HUES64 (cell line): ENCODE measurements at regions not wholly inside any gene's neighbourhood (a gene's known extent, or its start where the extent isn't known, plus 50 kb on each side); places are given as distances from the start of the nearest gene placed in this dataset.
"Not testable (repeated sequence)": the region's sequence is repeated elsewhere in the genome, so short reads cannot be mapped to it uniquely, and the experiment has no call there.

Source experiments
- H3K27ac ChIP-seq: 2 replicates; pipeline ENCODE4 v1.7.0; 2013; ENCODE audit warnings: low read depth, low read length, inconsistent platforms
- H3K27me3 ChIP-seq: 2 replicates; pipeline ENCODE4 v1.6.1; 2013; ENCODE audit warnings: mild to moderate bottlenecking, low read length; ENCODE audit not compliant: insufficient read depth
- H3K36me3 ChIP-seq: 2 replicates; pipeline ENCODE4 v1.6.1; 2013; ENCODE audit warnings: mild to moderate bottlenecking, low read length; ENCODE audit not compliant: insufficient read depth
- H3K4me1 ChIP-seq: 2 replicates; pipeline ENCODE4 v1.6.1; 2013; ENCODE audit warnings: mild to moderate bottlenecking, low read length, moderate library complexity; ENCODE audit not compliant: insufficient read depth
- H3K4me3 ChIP-seq: 2 replicates; pipeline ENCODE4 v1.5.1; 2013; ENCODE audit warnings: mild to moderate bottlenecking, low read length, moderate library complexity
- H3K9ac ChIP-seq: 2 replicates; pipeline ENCODE4 v1.6.1; 2013; ENCODE audit warnings: mild to moderate bottlenecking, low read depth, low read length
- H3K9me3 ChIP-seq: 2 replicates; pipeline ENCODE4 v1.6.1; 2013; ENCODE audit warnings: low read depth, low read length; ENCODE audit not compliant: insufficient read depth
- WGBS: fragments of 150-250, 120-280 bp; methylation state at CpG from one replicate; pipeline ENCODE4 v1.1.7; 2013; ENCODE audit warnings: missing lambda C conversion rate; 5-methylcytosine and 5-hydroxymethylcytosine counted together

DNA sequence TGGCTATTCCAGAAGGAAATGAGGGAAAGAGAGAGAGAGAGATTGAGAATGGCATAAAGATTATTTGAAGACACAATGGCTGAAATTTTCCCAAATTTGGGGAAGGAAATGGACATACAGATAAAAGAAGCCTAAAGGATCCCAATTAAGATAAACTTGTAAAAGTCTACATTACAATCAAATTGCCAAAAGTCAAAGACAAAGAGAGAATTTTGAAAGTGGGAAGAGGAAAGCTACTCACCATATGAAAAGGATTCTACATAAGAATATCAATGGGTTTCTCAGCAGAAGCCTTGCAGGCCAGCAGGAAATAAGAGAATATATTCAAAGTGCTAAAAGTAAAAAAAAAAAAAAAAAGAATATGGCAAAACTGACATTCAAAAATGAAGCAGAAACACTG lies 233.0 kb upstream of the NFIA start:
- Histone ChIP-seq H3K4me3 (no peak overlapping the region), H3K27me3 (no peaks in the 10 kb centered on the region), H3K36me3 (peaks cover 4% of the 10 kb centered on the region; the same call in 1 of the 2 replicates), H3K9me3 (peaks cover 16% of the 10 kb centered on the region), H3K27ac (peak overlapping the region; percentile 88), H3K9ac (peak overlapping the region; percentile 18; the same call in 1 of the 2 replicates), H3K4me1 (peaks cover 23% of the 10 kb centered on the region)

DNA sequence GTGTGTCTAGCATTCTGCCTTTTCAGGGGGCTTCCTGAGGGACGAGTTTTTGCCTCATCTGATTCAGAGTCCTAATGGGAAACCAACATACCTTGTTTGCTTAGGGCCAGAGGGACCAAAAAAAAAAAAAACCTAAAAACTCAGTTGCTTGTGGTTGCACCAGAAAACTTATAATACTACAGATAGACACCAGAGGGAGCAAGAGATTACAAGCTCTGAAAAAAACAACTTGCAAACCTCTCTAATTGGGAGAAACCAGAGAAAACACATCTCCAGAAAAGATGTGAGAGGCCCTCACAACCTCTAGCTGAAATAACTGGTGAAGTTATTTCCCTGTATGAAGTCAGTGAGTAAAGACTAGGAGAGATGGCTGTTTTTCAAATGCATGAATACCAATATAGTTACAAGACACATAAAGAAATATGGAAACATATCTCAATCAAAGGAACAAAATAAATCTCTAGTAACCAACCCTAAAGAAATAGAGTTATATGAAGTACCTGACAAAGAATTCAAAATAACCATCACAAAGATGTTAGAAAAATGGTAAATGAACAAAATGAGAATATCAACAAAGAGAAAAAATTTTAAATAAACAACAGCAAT lies 233.7 kb upstream of the NFIA start:
- no peak overlapping the region for H3K4me3 ChIP-seq
- peak overlapping the region; percentile 88 for H3K27ac ChIP-seq
- H3K9me3 ChIP-seq = peaks cover 16% of the 10 kb centered on the region
- no peaks in the 10 kb centered on the region for H3K27me3 ChIP-seq
- peaks cover 4% of the 10 kb centered on the region; the same call in 1 of the 2 replicates for H3K36me3 ChIP-seq
- 19% methylated on average over 1 of the region's 1 CpG for WGBS
- H3K4me1 ChIP-seq = peaks cover 23% of the 10 kb centered on the region
- peak overlapping the region; percentile 18; the same call in 1 of the 2 replicates for H3K9ac ChIP-seq

DNA sequence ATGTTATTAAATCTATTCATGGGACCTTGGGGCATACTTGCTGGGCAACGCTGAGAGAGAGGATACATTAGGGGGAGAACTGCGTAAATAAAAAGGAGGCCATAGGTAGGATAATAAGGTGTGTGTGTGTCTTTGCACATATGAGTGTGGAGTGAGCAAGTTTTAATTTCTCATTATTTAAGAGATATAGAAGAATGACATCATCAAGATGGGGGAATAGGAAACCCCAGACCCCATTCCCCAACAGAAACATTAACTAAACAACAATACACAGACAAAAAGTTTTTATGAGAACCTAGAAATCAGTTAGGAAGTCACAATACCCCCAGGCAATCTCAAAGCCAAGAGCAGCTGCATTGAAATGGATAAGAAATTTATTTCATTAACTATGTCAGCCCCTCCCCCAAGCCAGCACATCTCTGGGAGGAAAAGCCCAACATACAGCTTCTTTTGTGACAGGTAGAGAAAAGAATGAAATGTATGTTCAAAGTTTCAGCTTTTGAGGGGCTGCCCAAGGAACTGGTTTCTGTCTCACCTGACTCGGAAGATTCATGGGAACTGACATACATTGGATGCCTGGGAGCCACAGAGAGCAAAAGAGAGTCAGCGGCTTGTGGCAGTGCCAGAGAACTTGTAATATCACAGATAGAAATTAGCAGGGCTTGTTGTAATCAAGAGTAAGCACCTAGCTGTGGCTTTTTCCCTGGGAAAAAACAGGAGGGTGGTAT lies 234.3 kb upstream of the NFIA start:
- 0 out of 2 replicates have a peak overlapping the region, but pooled peaks have one; percentile 8 for H3K9ac ChIP-seq
- H3K27ac ChIP-seq = peak overlapping the region; percentile 88; the same call in 1 of the 2 replicates
- 81% methylated on average over 4 of the region's 4 CpGs for WGBS

DNA sequence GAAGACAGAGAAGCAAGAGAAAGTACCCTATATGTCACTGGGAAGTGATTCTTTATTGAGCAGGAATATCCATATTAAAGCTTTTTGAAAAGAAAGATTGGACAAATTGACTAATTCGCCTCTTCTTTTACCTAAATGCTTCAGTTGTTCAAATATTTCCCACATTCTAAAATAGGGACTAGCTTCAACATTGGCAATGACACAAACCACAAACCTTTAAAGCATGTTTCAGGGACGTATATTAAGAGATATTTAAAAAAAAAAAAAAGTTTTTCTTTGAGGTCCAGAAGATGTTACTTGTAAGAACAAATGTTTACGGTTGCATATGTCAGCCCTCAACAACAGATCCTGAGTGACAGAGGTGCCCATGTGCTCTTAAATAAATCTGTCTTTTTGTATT lies 235.0 kb upstream of the NFIA start:
- H3K4me1 ChIP-seq = peaks cover 23% of the 10 kb centered on the region
- no peak overlapping the region for H3K27ac ChIP-seq
- peaks cover 16% of the 10 kb centered on the region for H3K9me3 ChIP-seq
- no peak overlapping the region for H3K9ac ChIP-seq
- H3K36me3 ChIP-seq = peaks cover 4% of the 10 kb centered on the region; the same call in 1 of the 2 replicates
- no peak overlapping the region for H3K4me3 ChIP-seq
- no peaks in the 10 kb centered on the region for H3K27me3 ChIP-seq
- 83% methylated on average over 3 of the region's 3 CpGs for WGBS

More for the DNA sequence above, 234.3 kb upstream of the NFIA start:
- H3K4me1 ChIP-seq = peaks cover 23% of the 10 kb centered on the region
- peaks cover 4% of the 10 kb centered on the region; the same call in 1 of the 2 replicates for H3K36me3 ChIP-seq
- no peaks in the 10 kb centered on the region for H3K27me3 ChIP-seq
- H3K9me3 ChIP-seq = peaks cover 16% of the 10 kb centered on the region
- H3K4me3 ChIP-seq = no peak overlapping the region

DNA sequence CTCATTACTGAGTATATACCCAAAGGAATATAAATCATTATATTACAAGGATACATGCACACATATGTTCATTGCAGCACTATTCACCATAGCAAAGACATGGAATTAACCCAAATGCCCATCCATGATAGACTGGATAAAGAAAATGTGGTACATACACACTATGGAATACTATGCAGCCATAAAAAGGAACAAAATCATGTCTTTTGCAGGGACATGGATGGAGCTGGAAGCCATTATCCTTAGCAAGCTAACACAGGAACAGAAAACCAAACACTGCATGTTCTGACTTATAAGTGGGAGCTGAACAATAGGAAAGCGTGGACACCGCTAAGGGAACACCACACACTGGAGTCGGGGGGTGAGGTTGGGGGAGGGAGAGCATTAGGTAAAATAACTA lies 236.7 kb upstream of the NFIA start:
- H3K27me3 ChIP-seq, H3K9me3 ChIP-seq, H3K36me3 ChIP-seq, H3K9ac ChIP-seq, H3K27ac ChIP-seq, H3K4me3 ChIP-seq: not testable (repeated sequence)
- H3K4me1 ChIP-seq = peaks cover 23% of the 10 kb centered on the region
- WGBS = 93% methylated on average over 3 of the region's 3 CpGs

DNA sequence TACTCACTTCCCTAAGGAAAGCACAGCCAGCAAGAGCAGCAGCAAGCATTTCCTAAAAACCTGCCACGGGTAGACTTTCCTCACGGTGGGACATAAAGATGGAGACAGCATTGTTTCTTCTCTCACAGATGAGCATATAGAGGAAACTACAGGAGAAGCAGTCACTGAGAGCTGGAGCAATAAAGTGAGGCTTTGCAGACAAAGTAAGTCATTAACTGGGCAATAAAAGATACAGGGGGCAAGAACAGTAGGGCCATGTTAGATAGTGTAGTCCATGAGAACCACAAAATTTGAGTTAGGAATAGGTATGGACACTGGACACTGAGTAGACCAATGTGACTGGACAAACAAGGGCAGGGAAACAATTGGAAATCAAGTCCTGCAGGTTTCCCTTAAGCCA lies 240.1 kb upstream of the NFIA start:
- 95% methylated on average over 2 of the region's 2 CpGs for WGBS
- no peaks in the 10 kb centered on the region for H3K9me3 ChIP-seq
- H3K4me1 ChIP-seq = no peaks in the 10 kb centered on the region
- H3K27ac ChIP-seq = no peak overlapping the region
- no peaks in the 10 kb centered on the region for H3K27me3 ChIP-seq
- no peak overlapping the region for H3K9ac ChIP-seq
- H3K36me3 ChIP-seq = no peaks in the 10 kb centered on the region
- no peak overlapping the region for H3K4me3 ChIP-seq

DNA sequence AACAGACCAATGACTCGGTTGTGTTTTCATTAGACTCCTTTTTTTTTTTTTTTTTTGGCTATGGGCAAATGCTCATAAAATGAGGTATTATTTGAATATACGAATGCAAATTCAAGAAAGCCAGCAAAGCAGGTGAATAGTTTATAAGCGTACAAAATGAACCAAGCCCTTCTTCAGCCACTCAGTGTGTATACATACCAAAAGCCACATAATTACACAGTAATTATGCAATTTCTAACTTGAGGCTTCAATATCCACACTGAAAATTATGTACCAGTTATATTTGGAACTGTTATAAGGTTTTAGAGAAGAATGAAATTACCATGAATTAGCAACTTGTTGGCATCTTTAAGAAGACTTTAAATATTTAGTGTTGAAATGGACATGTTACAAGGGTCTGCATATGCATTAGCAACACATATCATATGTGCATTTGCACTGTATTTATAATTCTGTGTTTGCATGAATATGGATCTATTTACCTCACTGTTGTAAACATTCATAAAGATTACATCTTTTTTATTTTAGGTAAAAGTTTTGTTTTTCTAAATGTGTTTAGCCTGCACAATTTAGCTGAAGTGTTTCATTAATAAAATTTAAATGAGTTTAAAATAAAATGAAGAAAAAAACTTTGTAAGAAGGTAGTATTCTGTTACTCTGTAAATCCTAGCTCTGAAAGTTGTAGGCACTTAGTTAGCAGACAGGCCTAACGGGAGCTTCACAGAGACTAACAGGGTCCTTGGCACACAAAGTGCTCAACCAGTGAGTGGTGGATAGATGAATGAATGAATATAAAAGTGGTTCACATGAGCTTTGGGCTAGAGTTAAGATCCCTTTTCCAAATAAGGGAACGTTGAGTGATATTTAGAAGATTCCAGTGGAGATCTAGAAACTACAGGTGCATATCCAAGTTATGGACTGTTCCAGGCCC lies 241.0 kb upstream of the NFIA start:
- no peak overlapping the region for H3K9ac ChIP-seq
- WGBS = 95% methylated on average over 5 of the region's 5 CpGs
- no peaks in the 10 kb centered on the region for H3K9me3 ChIP-seq

DNA sequence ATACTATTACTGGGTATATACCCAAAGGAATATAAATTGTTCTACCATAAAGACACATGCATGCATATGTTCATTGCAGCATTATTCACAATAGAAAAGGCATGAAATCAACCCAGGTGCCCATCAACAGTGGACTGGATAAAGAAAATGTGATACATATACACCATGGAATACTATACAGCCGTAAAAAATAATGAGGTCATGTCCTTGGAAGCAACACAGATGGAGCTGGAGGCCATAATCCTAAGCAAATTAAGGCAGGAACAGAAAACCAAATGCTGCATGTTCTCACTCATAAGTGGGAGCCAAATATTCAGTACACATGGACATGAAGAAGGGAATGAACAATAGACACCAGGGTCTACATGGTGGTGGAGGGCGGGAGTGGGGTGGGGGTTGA lies 241.9 kb upstream of the NFIA start:
- not testable (repeated sequence) for H3K27ac ChIP-seq, H3K9me3 ChIP-seq, H3K4me3 ChIP-seq, H3K9ac ChIP-seq, H3K4me1 ChIP-seq, H3K36me3 ChIP-seq, H3K27me3 ChIP-seq
- 94% methylated on average over 2 of the region's 2 CpGs for WGBS

More for the DNA sequence above, 241.0 kb upstream of the NFIA start:
- Histone ChIP-seq H3K4me3 (no peak overlapping the region), H3K36me3 (no peaks in the 10 kb centered on the region), H3K27me3 (no peaks in the 10 kb centered on the region), H3K4me1 (no peaks in the 10 kb centered on the region), H3K27ac (no peak overlapping the region)

DNA sequence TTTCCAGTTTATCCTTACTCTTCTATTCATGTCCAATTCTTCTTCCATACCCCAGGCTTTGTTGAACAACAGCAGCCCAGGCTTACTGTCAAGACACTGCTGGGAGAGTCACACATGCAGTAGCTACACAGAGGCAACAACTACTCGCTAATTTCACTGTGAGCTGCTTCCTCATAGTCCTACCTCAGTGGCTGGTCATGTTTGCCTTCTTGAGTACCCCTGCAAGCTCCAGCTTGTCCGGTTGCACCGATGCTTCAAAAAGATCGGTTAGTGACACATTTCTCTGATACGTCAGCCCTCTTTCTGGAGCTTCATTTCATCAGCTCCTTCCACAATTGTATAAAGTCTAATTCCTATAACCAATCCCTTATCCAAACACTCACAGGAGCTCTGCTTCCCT lies 246.7 kb upstream of the NFIA start:
- 92% methylated on average over 5 of the region's 5 CpGs for WGBS
- Histone ChIP-seq H3K4me1 (0 out of 2 replicates have a peak, but pooled peaks cover 7% of the 10 kb centered on the region), H3K27ac (no peak overlapping the region)

DNA sequence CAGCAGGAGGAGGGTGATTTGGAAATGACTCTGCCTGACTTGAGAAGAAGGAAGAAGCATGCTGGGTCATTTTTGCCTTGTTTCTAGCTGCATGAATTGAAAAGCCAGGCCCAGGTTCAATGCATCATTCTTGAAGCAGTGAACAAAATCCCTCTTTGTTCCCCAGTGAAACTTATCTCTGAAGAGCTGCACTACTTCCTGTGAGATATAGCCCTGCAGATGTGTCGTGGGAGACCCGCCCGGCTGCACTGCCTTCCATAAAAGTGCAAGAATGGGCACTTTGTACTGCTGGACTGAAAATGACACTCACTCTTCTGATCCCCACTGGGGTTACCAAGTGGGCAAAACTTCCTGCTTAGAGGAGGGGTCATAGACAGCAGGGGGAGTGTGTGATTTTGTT lies 249.2 kb upstream of the NFIA start:
- H3K27ac ChIP-seq = no peak overlapping the region
- H3K36me3 ChIP-seq = no peaks in the 10 kb centered on the region
- H3K4me1 ChIP-seq = 0 out of 2 replicates have a peak, but pooled peaks cover 7% of the 10 kb centered on the region
- H3K9me3 ChIP-seq = no peaks in the 10 kb centered on the region
- no peak overlapping the region for H3K9ac ChIP-seq
- no peaks in the 10 kb centered on the region for H3K27me3 ChIP-seq
- 94% methylated on average over 3 of the region's 3 CpGs for WGBS
- no peak overlapping the region for H3K4me3 ChIP-seq

More for the DNA sequence above, 246.7 kb upstream of the NFIA start:
- Histone ChIP-seq H3K9ac (no peak overlapping the region), H3K36me3 (no peaks in the 10 kb centered on the region), H3K4me3 (no peak overlapping the region), H3K27me3 (no peaks in the 10 kb centered on the region), H3K9me3 (no peaks in the 10 kb centered on the region)

DNA sequence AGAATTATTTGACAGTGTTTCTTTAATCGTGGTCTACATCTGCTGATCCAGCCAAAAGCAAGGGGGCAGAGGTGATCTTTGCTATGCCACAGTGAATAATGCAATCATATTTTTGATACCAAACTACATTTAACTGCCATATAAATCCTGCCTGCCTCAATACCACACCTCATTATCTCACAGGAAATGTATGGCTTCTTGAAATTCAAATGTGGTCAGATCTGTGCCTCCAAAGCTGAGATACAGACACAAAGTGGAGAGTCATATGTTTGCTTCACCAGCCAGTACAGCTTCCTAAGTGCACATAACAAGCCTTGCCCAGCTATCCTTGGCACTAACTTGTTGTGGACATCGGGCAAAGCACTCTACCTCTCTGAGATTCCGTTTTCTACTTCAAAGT lies 250.0 kb upstream of the NFIA start:
- no peaks in the 10 kb centered on the region for H3K27me3 ChIP-seq
- no peaks in the 10 kb centered on the region for H3K36me3 ChIP-seq
- no peak overlapping the region for H3K4me3 ChIP-seq
- H3K4me1 ChIP-seq = 0 out of 2 replicates have a peak, but pooled peaks cover 7% of the 10 kb centered on the region
- no peak overlapping the region for H3K9ac ChIP-seq
- WGBS = 91% methylated on average over 3 of the region's 3 CpGs
- H3K9me3 ChIP-seq = no peaks in the 10 kb centered on the region
- H3K27ac ChIP-seq = no peak overlapping the region
